A549 (cell line): ENCODE measurements at regions not wholly inside any gene's neighbourhood (a gene's known extent, or its start where the extent isn't known, plus 50 kb on each side); places are given as distances from the start of the nearest gene placed in this dataset.

ENCODE experiments used
- CBX8 ChIP-seq: fragments of 200-600 bp; sonication (generic); IDR thresholded peaks from 2 replicates; pipeline ENCODE4 v1.6.1; 2016
- EHMT2 ChIP-seq: fragments of 200-600 bp; sonication (generic); IDR thresholded peaks from 2 replicates; pipeline ENCODE4 v1.6.1; 2016; ENCODE audit warnings: antibody characterized with exemption, low read depth, mild to moderate bottlenecking, moderate library complexity
- EP300 ChIP-seq, 2 experiments: fragments of >200 bp; sonication (Bioruptor Twin); formaldehyde crosslinking; IDR thresholded peaks; 2 replicates in 1 of 2; 3 replicates in 1 of 2; pipeline ENCODE4 v1.6.1; 2016 to 2017
- HOXB13 ChIP-seq: fragments of 250-450 bp; sonication (Bioruptor Pico); IDR thresholded peaks from 2 replicates; pipeline ENCODE4 v1.5.0; 2020; ENCODE audit warnings: low read depth, mild to moderate bottlenecking, moderate library complexity
- RAD21 ChIP-seq, 2 experiments: fragments of >200 bp in 1 of 2; sonication (Bioruptor Twin) in 1 of 2; formaldehyde crosslinking in 1 of 2; IDR thresholded peaks in 1 of 2; conservative IDR thresholded peaks in 1 of 2; 2 replicates in 1 of 2; 3 replicates in 1 of 2; pipeline ENCODE4 v1.6.1; 2012 to 2018; ENCODE audit warnings: inconsistent platforms in 1 of 2
- RNF2 ChIP-seq: fragments of 200-600 bp; sonication (generic); IDR thresholded peaks from 2 replicates; pipeline ENCODE4 v1.6.1; 2016; ENCODE audit warnings: low read depth, mild to moderate bottlenecking, antibody characterized with exemption, moderate library complexity, borderline replicate concordance
- ZFP36 ChIP-seq: fragments of 450-650 bp; IDR thresholded peaks from 2 replicates; pipeline ENCODE4 v1.6.1; 2014; ENCODE audit warnings: borderline replicate concordance; ENCODE audit not compliant: partially characterized antibody
- TF ChIP-seq, protein P1 (sequence below): fragments of >200 bp; sonication (Bioruptor Twin); formaldehyde crosslinking; IDR thresholded peaks from 3 replicates; pipeline ENCODE4 v1.5.1; 2016
- TF ChIP-seq, protein P2 (sequence below): fragments of 200-600 bp; sonication (generic); IDR thresholded peaks from 2 replicates; pipeline ENCODE4 v1.6.1; 2016; ENCODE audit warnings: antibody characterized with exemption, mild to moderate bottlenecking, moderate library complexity

DNA sequence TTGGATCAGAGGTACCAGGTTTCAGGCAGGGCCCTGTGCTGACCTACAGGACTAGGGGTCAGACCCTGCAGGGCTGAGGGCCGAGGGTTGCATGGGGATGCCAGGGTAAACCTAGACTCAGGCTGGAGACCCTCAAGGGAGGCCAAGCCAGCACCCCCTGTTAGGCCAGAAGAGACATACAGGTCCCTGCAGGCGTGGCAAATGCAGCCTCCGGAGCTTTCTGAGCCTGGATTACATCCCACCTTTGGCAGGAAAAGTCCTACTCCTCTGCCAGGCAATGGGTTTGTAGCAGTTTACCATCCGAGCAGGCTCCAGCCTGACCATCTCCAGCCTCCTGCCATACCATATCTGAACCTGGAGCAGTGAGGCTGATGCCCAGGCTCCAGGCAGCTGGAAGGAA lies 425.3 kb downstream of the NPHP4 start:
- TF ChIP-seq CBX8 (no peak), ZFP36 (no peak), EP300 (IDR thresholded peaks at IDR 0.05) (no peak), HOXB13 (no peak), RNF2 (no peak), RAD21 (conservative IDR thresholded peaks at IDR 0.05 in 1 of 2, IDR thresholded peaks at IDR 0.05 in 1 of 2) (no peak), EHMT2 (no peak)
- TF ChIP-seq, protein P1, sequence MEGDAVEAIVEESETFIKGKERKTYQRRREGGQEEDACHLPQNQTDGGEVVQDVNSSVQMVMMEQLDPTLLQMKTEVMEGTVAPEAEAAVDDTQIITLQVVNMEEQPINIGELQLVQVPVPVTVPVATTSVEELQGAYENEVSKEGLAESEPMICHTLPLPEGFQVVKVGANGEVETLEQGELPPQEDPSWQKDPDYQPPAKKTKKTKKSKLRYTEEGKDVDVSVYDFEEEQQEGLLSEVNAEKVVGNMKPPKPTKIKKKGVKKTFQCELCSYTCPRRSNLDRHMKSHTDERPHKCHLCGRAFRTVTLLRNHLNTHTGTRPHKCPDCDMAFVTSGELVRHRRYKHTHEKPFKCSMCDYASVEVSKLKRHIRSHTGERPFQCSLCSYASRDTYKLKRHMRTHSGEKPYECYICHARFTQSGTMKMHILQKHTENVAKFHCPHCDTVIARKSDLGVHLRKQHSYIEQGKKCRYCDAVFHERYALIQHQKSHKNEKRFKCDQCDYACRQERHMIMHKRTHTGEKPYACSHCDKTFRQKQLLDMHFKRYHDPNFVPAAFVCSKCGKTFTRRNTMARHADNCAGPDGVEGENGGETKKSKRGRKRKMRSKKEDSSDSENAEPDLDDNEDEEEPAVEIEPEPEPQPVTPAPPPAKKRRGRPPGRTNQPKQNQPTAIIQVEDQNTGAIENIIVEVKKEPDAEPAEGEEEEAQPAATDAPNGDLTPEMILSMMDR: no peak
- TF ChIP-seq, protein P2, sequence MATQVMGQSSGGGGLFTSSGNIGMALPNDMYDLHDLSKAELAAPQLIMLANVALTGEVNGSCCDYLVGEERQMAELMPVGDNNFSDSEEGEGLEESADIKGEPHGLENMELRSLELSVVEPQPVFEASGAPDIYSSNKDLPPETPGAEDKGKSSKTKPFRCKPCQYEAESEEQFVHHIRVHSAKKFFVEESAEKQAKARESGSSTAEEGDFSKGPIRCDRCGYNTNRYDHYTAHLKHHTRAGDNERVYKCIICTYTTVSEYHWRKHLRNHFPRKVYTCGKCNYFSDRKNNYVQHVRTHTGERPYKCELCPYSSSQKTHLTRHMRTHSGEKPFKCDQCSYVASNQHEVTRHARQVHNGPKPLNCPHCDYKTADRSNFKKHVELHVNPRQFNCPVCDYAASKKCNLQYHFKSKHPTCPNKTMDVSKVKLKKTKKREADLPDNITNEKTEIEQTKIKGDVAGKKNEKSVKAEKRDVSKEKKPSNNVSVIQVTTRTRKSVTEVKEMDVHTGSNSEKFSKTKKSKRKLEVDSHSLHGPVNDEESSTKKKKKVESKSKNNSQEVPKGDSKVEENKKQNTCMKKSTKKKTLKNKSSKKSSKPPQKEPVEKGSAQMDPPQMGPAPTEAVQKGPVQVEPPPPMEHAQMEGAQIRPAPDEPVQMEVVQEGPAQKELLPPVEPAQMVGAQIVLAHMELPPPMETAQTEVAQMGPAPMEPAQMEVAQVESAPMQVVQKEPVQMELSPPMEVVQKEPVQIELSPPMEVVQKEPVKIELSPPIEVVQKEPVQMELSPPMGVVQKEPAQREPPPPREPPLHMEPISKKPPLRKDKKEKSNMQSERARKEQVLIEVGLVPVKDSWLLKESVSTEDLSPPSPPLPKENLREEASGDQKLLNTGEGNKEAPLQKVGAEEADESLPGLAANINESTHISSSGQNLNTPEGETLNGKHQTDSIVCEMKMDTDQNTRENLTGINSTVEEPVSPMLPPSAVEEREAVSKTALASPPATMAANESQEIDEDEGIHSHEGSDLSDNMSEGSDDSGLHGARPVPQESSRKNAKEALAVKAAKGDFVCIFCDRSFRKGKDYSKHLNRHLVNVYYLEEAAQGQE: no peak
